SH-SY5Y (cell line): ENCODE measurements at regions not wholly inside any gene's neighbourhood (a gene's known extent, or its start where the extent isn't known, plus 50 kb on each side); places are given as distances from the start of the nearest gene placed in this dataset.

Source experiments
- GATA2 ChIP-seq: IDR thresholded peaks from 2 replicates; pipeline ENCODE4 v1.6.1; 2011; ENCODE audit warnings: mild to moderate bottlenecking, low read depth, low read length
- GATA3 ChIP-seq: IDR thresholded peaks from 2 replicates; pipeline ENCODE4 v1.6.1; 2011; ENCODE audit warnings: low read depth, mild to moderate bottlenecking, low read length, moderate library complexity

DNA sequence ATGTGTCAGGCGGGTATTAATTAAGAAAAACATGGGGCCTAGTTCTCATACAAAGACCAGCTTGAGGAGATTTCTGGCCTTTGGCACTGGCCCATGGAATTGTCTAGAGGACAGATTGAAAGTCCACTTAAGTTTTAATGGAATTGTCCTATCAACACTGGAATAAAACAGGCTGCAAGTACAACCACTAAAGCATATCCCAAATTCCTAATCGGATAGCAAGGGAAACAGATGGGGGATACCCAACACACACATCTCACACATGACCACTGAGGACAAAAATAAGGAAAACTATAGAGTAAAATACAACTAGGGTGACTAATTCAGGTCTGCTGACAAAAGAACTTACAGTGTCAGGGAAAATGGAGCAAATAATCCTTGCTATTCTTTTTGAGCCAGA is 167.8 kb downstream of the GASK1B start:
- no peak for TF ChIP-seq GATA2
- no peak for TF ChIP-seq GATA3
